ENCODE measurements at regions not wholly inside any gene's neighbourhood (a gene's known extent, or its start where the extent isn't known, plus 50 kb on each side); places are given as distances from the start of the nearest gene placed in this dataset.

DNA sequence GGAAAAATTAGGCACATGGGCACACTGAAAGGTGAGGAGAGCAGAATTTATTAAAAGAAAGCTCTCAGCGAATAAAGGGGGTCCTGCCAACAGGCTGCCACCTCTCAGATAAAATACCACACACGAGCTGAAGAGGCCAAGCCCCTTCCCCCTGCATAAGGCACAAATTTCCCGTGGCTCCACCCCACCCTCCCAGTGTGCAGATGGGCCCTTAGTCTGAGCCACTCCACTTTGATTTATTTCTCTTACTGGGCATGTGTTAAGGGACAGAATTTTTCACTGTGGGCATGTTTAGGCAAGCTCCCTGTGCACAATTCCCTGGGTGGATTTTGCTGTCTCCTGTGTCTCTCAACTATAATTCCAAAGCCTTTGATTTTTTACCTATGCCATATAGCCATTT, 409.8 kb downstream of the TBL1XR1 start:
- no peak for DNase-seq (ENCODE audit: low spot score)
- H3K9me2 ChIP-seq (replicated peaks; ENCODE audit: insufficient read depth), result no peaks in the 10 kb centered on the region
- no peaks in the 10 kb centered on the region for H3K27me3 ChIP-seq
- no peak for TF ChIP-seq EZH2 (IDR thresholded peaks at IDR 0.05; ENCODE audit: borderline replicate concordance)
- TF ChIP-seq, protein P1, sequence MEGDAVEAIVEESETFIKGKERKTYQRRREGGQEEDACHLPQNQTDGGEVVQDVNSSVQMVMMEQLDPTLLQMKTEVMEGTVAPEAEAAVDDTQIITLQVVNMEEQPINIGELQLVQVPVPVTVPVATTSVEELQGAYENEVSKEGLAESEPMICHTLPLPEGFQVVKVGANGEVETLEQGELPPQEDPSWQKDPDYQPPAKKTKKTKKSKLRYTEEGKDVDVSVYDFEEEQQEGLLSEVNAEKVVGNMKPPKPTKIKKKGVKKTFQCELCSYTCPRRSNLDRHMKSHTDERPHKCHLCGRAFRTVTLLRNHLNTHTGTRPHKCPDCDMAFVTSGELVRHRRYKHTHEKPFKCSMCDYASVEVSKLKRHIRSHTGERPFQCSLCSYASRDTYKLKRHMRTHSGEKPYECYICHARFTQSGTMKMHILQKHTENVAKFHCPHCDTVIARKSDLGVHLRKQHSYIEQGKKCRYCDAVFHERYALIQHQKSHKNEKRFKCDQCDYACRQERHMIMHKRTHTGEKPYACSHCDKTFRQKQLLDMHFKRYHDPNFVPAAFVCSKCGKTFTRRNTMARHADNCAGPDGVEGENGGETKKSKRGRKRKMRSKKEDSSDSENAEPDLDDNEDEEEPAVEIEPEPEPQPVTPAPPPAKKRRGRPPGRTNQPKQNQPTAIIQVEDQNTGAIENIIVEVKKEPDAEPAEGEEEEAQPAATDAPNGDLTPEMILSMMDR (IDR thresholded peaks at IDR 0.05; ENCODE audit: poor library complexity), result no peak
- no peak for TF ChIP-seq EZH2phosphoT487 (IDR thresholded peaks at IDR 0.05; ENCODE audit: low read depth, severe bottlenecking, unreplicated experiment)
- no peak overlapping the region for H3K27ac ChIP-seq
- no peaks in the 10 kb centered on the region for H3K36me3 ChIP-seq (replicated peaks; ENCODE audit: insufficient read depth, low read depth)
- no peak overlapping the region for H2AFZ ChIP-seq
- no peak overlapping the region for H3K4me3 ChIP-seq
- no peaks in the 10 kb centered on the region for H3K79me2 ChIP-seq
- no peaks in the 10 kb centered on the region for H3K4me1 ChIP-seq (ENCODE audit: insufficient read depth)
- no peaks in the 10 kb centered on the region for H3K9me3 ChIP-seq (ENCODE audit: low read depth)
- WGBS (ENCODE audit: low lambda C conversion rate, missing lambda C conversion rate), result 79% methylated on average over 3 of the region's 3 CpGs
- no peak overlapping the region for H3K4me2 ChIP-seq
- no peaks in the 10 kb centered on the region for H4K20me1 ChIP-seq (ENCODE audit: insufficient read depth, poor library complexity, severe bottlenecking)

- TF ChIP-seq EZH2 (IDR thresholded peaks at IDR 0.05; ENCODE audit: borderline replicate concordance) (no peak), EZH2phosphoT487 (IDR thresholded peaks at IDR 0.05; ENCODE audit: low read depth, severe bottlenecking, unreplicated experiment) (no peak)
- TF ChIP-seq, protein P1 (IDR thresholded peaks at IDR 0.05; ENCODE audit: poor library complexity), result no peak
- DNase-seq (ENCODE audit: low spot score), result no peak
- Histone ChIP-seq H3K9me3 (ENCODE audit: low read depth) (no peaks in the 10 kb centered on the region), H3K27me3 (no peaks in the 10 kb centered on the region), H2AFZ (no peak overlapping the region), H3K9me2 (replicated peaks; ENCODE audit: insufficient read depth) (no peaks in the 10 kb centered on the region), H4K20me1 (ENCODE audit: insufficient read depth, poor library complexity, severe bottlenecking) (no peaks in the 10 kb centered on the region), H3K79me2 (no peaks in the 10 kb centered on the region), H3K4me3 (no peak overlapping the region), H3K36me3 (replicated peaks; ENCODE audit: insufficient read depth, low read depth) (no peaks in the 10 kb centered on the region), H3K4me1 (ENCODE audit: insufficient read depth) (no peaks in the 10 kb centered on the region), H3K4me2 (no peak overlapping the region), H3K27ac (no peak overlapping the region)
- WGBS (ENCODE audit: low lambda C conversion rate, missing lambda C conversion rate), result 70% methylated on average over 3 of the region's 3 CpGs
Observed at GRCh38 chr3:176785171-176785570, 412.1 kb downstream of the TBL1XR1 start.

GRCh38 chr3:176780766-176781165, 416.5 kb downstream of the TBL1XR1 start:
- no peaks in the 10 kb centered on the region for H3K4me1 ChIP-seq (ENCODE audit: insufficient read depth)
- H4K20me1 ChIP-seq (ENCODE audit: insufficient read depth, poor library complexity, severe bottlenecking), result no peaks in the 10 kb centered on the region
- H3K4me3 ChIP-seq, result no peak overlapping the region
- H3K36me3 ChIP-seq (replicated peaks; ENCODE audit: insufficient read depth, low read depth), result no peaks in the 10 kb centered on the region
- H2AFZ ChIP-seq, result no peak overlapping the region
- H3K27ac ChIP-seq, result no peak overlapping the region
- H3K79me2 ChIP-seq, result no peaks in the 10 kb centered on the region
- H3K27me3 ChIP-seq, result no peaks in the 10 kb centered on the region
- no peak overlapping the region for H3K4me2 ChIP-seq
- no peak for TF ChIP-seq EZH2phosphoT487 (IDR thresholded peaks at IDR 0.05; ENCODE audit: low read depth, severe bottlenecking, unreplicated experiment)
- TF ChIP-seq EZH2 (IDR thresholded peaks at IDR 0.05; ENCODE audit: borderline replicate concordance), result no peak
- TF ChIP-seq, protein P1 (IDR thresholded peaks at IDR 0.05; ENCODE audit: poor library complexity), result no peak
- H3K9me3 ChIP-seq (ENCODE audit: low read depth), result no peaks in the 10 kb centered on the region
- H3K9me2 ChIP-seq (replicated peaks; ENCODE audit: insufficient read depth), result no peaks in the 10 kb centered on the region
- no peak for DNase-seq (ENCODE audit: low spot score)

GRCh38 chr3:176776622-176777175, 420.6 kb downstream of the TBL1XR1 start:
- DNase-seq (ENCODE audit: low spot score), result no peak
- Histone ChIP-seq H3K79me2 (no peaks in the 10 kb centered on the region), H3K27ac (no peak overlapping the region), H4K20me1 (ENCODE audit: insufficient read depth, poor library complexity, severe bottlenecking) (no peaks in the 10 kb centered on the region), H2AFZ (no peak overlapping the region), H3K36me3 (replicated peaks; ENCODE audit: insufficient read depth, low read depth) (no peaks in the 10 kb centered on the region), H3K9me3 (ENCODE audit: low read depth) (no peaks in the 10 kb centered on the region), H3K4me1 (ENCODE audit: insufficient read depth) (no peaks in the 10 kb centered on the region), H3K4me2 (no peak overlapping the region), H3K4me3 (no peak overlapping the region), H3K9me2 (replicated peaks; ENCODE audit: insufficient read depth) (no peaks in the 10 kb centered on the region), H3K27me3 (no peaks in the 10 kb centered on the region)
- 88% methylated on average over 7 of the region's 7 CpGs for WGBS (ENCODE audit: low lambda C conversion rate, missing lambda C conversion rate)
- TF ChIP-seq EZH2 (IDR thresholded peaks at IDR 0.05; ENCODE audit: borderline replicate concordance), result no peak
- TF ChIP-seq, protein P1 (IDR thresholded peaks at IDR 0.05; ENCODE audit: poor library complexity), result no peak
- TF ChIP-seq EZH2phosphoT487 (IDR thresholded peaks at IDR 0.05; ENCODE audit: low read depth, severe bottlenecking, unreplicated experiment), result no peak

All from hepatocyte (in vitro differentiated cells).